ENCODE measurements at regions not wholly inside any gene's neighbourhood (a gene's known extent, or its start where the extent isn't known, plus 50 kb on each side); places are given as distances from the start of the nearest gene placed in this dataset.

DNA sequence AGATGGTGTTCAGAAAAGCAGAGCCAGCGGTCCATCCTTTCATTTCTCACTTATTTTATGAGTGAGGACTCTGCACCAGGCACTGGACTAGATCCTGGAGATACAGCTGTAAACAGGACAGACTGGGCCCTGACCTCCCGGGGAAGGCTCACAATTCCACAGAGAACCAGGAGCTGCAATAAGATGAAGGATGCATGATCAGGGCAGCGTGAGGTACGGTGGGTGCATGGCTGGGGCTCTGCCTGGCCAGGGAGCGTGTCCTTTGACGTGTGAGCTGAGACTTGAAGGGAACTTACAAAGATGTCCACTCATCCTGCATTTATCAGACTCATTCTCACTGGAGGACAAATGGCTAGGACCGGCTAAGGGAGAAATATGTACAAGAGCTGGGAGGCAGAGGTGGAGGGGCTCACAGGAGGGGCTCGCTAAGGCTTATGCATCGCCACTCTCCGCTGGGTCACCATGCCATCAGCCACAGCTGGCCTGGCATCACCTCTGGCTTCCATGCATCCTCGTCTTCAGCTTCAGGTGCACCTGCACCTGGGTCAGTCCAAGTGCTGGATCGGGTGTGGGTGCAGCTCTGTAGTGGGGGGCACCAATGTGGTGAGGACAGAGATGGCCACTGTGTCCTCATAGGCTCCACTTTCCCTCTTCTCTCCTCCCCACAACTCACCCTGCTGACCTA is 213.9 kb downstream of the TOMM20 start:
- Histone ChIP-seq H3K9ac (no peak overlapping the region), H3K4me1 (ENCODE audit: control insufficient read depth in 1 of 2, insufficient read depth in 2 of 2, low read depth in 1 of 2, low read length in 1 of 2) (peaks cover 0 to 12% of the 10 kb centered on the region in 2 experiments; a peak in 1 of 4 replicates), H4K20me1 (ENCODE audit: insufficient read depth) (no peaks in the 10 kb centered on the region), H3K36me3 (replicated peaks in 1 of 2; ENCODE audit: control insufficient read depth in 1 of 2, insufficient read depth in 2 of 2, low read length in 1 of 2) (no peaks in the 10 kb centered on the region), H3K9me3 (no peaks in the 10 kb centered on the region), H3K27me3 (ENCODE audit: insufficient read depth) (no peaks in the 10 kb centered on the region), H3K9me2 (no peaks in the 10 kb centered on the region), H3K4me2 (no peak overlapping the region), H2AFZ (ENCODE audit: low read depth) (no peak overlapping the region), H3F3A (replicated peaks; ENCODE audit: insufficient read depth) (no peaks in the 10 kb centered on the region), H3K27ac (ENCODE audit: low read depth in 2 of 2, low read length in 1 of 2) (no peak overlapping the region), H3K4me3 (ENCODE audit: low read depth in 2 of 2, low read length in 1 of 2) (no peak overlapping the region), H3K79me2 (ENCODE audit: insufficient read depth) (no peaks in the 10 kb centered on the region)
- WGBS (ENCODE audit: low lambda C conversion rate), result 93% methylated on average over 10 of the region's 12 CpGs
- TF ChIP-seq EZH2phosphoT487 (IDR thresholded peaks at IDR 0.05; ENCODE audit: borderline replicate concordance, low read depth) (no peak), JUND (IDR thresholded peaks at IDR 0.05) (no peak), MEF2A (IDR thresholded peaks at IDR 0.05; ENCODE audit: borderline replicate concordance, low read depth) (no peak), TEAD4 (IDR thresholded peaks at IDR 0.05; ENCODE audit: borderline replicate concordance, insufficient read depth) (no peak), RXRA (IDR thresholded peaks at IDR 0.05; ENCODE audit: borderline replicate concordance, low read depth) (no peak), CHD2 (IDR thresholded peaks at IDR 0.05; ENCODE audit: low read length, partially characterized antibody) (no peak), TCF12 (IDR thresholded peaks at IDR 0.05) (no peak), POLR2AphosphoS5 (IDR thresholded peaks at IDR 0.05; ENCODE audit: low read depth, low read length) (no peak), FOXM1 (IDR thresholded peaks at IDR 0.05; ENCODE audit: low read depth) (no peak), EP300 (IDR thresholded peaks at IDR 0.05; ENCODE audit: borderline replicate concordance in 1 of 2, low read depth in 1 of 2, low read length in 1 of 2) (no peak), FOXJ3 (CRISPR knock-in tag; IDR thresholded peaks at IDR 0.05) (no peak), RFX5 (IDR thresholded peaks at IDR 0.05; ENCODE audit: low read length) (no peak), RAD21 (IDR thresholded peaks at IDR 0.05; ENCODE audit: low read length) (no peak), GABPA (IDR thresholded peaks at IDR 0.05; ENCODE audit: low read depth) (no peak)
- TF ChIP-seq, protein P1, sequence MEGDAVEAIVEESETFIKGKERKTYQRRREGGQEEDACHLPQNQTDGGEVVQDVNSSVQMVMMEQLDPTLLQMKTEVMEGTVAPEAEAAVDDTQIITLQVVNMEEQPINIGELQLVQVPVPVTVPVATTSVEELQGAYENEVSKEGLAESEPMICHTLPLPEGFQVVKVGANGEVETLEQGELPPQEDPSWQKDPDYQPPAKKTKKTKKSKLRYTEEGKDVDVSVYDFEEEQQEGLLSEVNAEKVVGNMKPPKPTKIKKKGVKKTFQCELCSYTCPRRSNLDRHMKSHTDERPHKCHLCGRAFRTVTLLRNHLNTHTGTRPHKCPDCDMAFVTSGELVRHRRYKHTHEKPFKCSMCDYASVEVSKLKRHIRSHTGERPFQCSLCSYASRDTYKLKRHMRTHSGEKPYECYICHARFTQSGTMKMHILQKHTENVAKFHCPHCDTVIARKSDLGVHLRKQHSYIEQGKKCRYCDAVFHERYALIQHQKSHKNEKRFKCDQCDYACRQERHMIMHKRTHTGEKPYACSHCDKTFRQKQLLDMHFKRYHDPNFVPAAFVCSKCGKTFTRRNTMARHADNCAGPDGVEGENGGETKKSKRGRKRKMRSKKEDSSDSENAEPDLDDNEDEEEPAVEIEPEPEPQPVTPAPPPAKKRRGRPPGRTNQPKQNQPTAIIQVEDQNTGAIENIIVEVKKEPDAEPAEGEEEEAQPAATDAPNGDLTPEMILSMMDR (IDR thresholded peaks at IDR 0.05), result no peak
- TF ChIP-seq, protein P2, sequence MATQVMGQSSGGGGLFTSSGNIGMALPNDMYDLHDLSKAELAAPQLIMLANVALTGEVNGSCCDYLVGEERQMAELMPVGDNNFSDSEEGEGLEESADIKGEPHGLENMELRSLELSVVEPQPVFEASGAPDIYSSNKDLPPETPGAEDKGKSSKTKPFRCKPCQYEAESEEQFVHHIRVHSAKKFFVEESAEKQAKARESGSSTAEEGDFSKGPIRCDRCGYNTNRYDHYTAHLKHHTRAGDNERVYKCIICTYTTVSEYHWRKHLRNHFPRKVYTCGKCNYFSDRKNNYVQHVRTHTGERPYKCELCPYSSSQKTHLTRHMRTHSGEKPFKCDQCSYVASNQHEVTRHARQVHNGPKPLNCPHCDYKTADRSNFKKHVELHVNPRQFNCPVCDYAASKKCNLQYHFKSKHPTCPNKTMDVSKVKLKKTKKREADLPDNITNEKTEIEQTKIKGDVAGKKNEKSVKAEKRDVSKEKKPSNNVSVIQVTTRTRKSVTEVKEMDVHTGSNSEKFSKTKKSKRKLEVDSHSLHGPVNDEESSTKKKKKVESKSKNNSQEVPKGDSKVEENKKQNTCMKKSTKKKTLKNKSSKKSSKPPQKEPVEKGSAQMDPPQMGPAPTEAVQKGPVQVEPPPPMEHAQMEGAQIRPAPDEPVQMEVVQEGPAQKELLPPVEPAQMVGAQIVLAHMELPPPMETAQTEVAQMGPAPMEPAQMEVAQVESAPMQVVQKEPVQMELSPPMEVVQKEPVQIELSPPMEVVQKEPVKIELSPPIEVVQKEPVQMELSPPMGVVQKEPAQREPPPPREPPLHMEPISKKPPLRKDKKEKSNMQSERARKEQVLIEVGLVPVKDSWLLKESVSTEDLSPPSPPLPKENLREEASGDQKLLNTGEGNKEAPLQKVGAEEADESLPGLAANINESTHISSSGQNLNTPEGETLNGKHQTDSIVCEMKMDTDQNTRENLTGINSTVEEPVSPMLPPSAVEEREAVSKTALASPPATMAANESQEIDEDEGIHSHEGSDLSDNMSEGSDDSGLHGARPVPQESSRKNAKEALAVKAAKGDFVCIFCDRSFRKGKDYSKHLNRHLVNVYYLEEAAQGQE (IDR thresholded peaks at IDR 0.05; ENCODE audit: low read depth, low read length), result no peak
- TF ChIP-seq, protein P3, sequence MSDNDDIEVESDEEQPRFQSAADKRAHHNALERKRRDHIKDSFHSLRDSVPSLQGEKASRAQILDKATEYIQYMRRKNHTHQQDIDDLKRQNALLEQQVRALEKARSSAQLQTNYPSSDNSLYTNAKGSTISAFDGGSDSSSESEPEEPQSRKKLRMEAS (IDR thresholded peaks at IDR 0.05; ENCODE audit: low read depth), result no peak
- TF ChIP-seq, protein P4, sequence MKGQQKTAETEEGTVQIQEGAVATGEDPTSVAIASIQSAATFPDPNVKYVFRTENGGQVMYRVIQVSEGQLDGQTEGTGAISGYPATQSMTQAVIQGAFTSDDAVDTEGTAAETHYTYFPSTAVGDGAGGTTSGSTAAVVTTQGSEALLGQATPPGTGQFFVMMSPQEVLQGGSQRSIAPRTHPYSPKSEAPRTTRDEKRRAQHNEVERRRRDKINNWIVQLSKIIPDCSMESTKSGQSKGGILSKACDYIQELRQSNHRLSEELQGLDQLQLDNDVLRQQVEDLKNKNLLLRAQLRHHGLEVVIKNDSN (IDR thresholded peaks at IDR 0.05; ENCODE audit: borderline replicate concordance, low read depth), result no peak
- TF ChIP-seq, protein P5, sequence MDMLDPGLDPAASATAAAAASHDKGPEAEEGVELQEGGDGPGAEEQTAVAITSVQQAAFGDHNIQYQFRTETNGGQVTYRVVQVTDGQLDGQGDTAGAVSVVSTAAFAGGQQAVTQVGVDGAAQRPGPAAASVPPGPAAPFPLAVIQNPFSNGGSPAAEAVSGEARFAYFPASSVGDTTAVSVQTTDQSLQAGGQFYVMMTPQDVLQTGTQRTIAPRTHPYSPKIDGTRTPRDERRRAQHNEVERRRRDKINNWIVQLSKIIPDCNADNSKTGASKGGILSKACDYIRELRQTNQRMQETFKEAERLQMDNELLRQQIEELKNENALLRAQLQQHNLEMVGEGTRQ (IDR thresholded peaks at IDR 0.05; ENCODE audit: borderline replicate concordance, low read depth, low read length), result no peak
- no peak for DNase-seq
- ChIA-PET POLR2A (no interaction called here), CTCF (no interaction called here)

Measured in SK-N-SH (cell line).